ENCODE measurements at regions not wholly inside any gene's neighbourhood (a gene's known extent, or its start where the extent isn't known, plus 50 kb on each side); places are given as distances from the start of the nearest gene placed in this dataset.

GRCh38 chr16:62638964-62639870, 603.0 kb upstream of the CDH8 start (continued):
- TF ChIP-seq ETV6 (conservative IDR thresholded peaks at IDR 0.05 in 1 of 2, IDR thresholded peaks at IDR 0.05 in 1 of 2; ENCODE audit: borderline replicate concordance in 1 of 2, low read depth in 1 of 2) (peak in 1 of 2 experiments; percentile 79; a peak in 2 of 4 replicates), SPI1 (IDR thresholded peaks at IDR 0.05; ENCODE audit: borderline replicate concordance, insufficient read depth, low read depth, low read length) (peak; percentile 65; the same call in 1 of the 2 replicates), GABPA (IDR thresholded peaks at IDR 0.05; ENCODE audit: low read depth) (no peak), CREM (IDR thresholded peaks at IDR 0.05; ENCODE audit: low read depth) (peak; percentile 36; the same call in 1 of the 2 replicates), ZNF384 (IDR thresholded peaks at IDR 0.05; ENCODE audit: borderline replicate concordance, low read depth, low read length) (peak; percentile 72; the same call in 1 of the 2 replicates), ZNF207 (IDR thresholded peaks at IDR 0.05; ENCODE audit: borderline replicate concordance) (no peak), PBX3 (IDR thresholded peaks at IDR 0.05; ENCODE audit: insufficient replicate concordance, low read depth, low read length) (no peak)

- Histone ChIP-seq H3K9me3 (replicated peaks; ENCODE audit: control insufficient read depth, insufficient read depth, low read length) (no peaks in the 10 kb centered on the region), H3K79me2 (ENCODE audit: control insufficient read depth, insufficient read depth, low read length) (no peaks in the 10 kb centered on the region), H3K9ac (ENCODE audit: control insufficient read depth, insufficient read depth, low read length) (peak overlapping the region; percentile 34; the same call in 1 of the 2 replicates), H2AFZ (ENCODE audit: control insufficient read depth, low read depth, low read length) (peak overlapping the region; percentile 39; the same call in 1 of the 2 replicates), H3K27me3 (replicated peaks in 1 of 2; ENCODE audit: control insufficient read depth in 2 of 2, insufficient read depth in 2 of 2, low read length in 1 of 2) (no peaks in the 10 kb centered on the region), H3K4me3 (peak overlapping the region; percentile 29; the same call in 1 of the 2 replicates), H3K4me2 (ENCODE audit: control insufficient read depth, insufficient read depth) (peak overlapping the region; percentile 54), H4K20me1 (ENCODE audit: control insufficient read depth, insufficient read depth) (no peaks in the 10 kb centered on the region), H3K27ac (ENCODE audit: control insufficient read depth, insufficient read depth) (peak overlapping the region; percentile 82), H3K36me3 (ENCODE audit: control insufficient read depth in 2 of 2, insufficient read depth in 2 of 2, low read length in 1 of 2) (no peaks in the 10 kb centered on the region), H3K4me1 (ENCODE audit: control insufficient read depth, insufficient read depth, low read length) (peaks cover 11% of the 10 kb centered on the region)
- ChIA-PET SMC1A (ENCODE audit: uncharacterized antibody, unreplicated experiment) (interaction anchor here (0.7 kb wide), 1 partner anchor 382 kb away, joined by 3 read pairs; no protein-coding TSS in a partner anchor), RAD21 (ENCODE audit: unreplicated experiment) (interaction anchor here (1.6 kb wide), 1 partner anchor 413 kb away, joined by 3 read pairs; no protein-coding TSS in a partner anchor), CTCF (no interaction called here), POLR2A (no interaction called here)
- 0% methylated on average over 4 of the region's 4 CpGs for WGBS (ENCODE audit: insufficient coverage, insufficient replicate concordance, low lambda C conversion rate, missing lambda C conversion rate)
- in situ Hi-C loops (cut with MboI), result no loop called here
- DNase-seq (ENCODE audit: low read depth, low spot score) (no peak), ATAC-seq (peak; percentile 51), FAIRE-seq (no peak)
- intact Hi-C loops (cut with micrococcal nuclease; ENCODE audit: unreplicated experiment), result loop anchor here (2.0 to 10.0 kb wide), 2 partner anchors 236 to 414 kb away; no protein-coding TSS in a partner anchor
- no peak for TF ChIP-seq ATF2 (IDR thresholded peaks at IDR 0.05; ENCODE audit: low read length)
- TF ChIP-seq SPI1 (IDR thresholded peaks at IDR 0.05; ENCODE audit: borderline replicate concordance, insufficient read depth, low read depth, low read length), result peak; percentile 54; the same call in 1 of the 2 replicates
- no TSS peak for BruUV-seq (replicated peaks)
Measured at GRCh38 chr16:62638324-62638911, 602.2 kb upstream of the CDH8 start.
